ENCODE measurements at regions not wholly inside any gene's neighbourhood (a gene's known extent, or its start where the extent isn't known, plus 50 kb on each side); places are given as distances from the start of the nearest gene placed in this dataset.

GRCh38 chr10:59575269-59575668, 134.4 kb downstream of the SLC16A9 start:
- DNase-seq (ENCODE audit: low read depth): no peak
- H3K4me3 ChIP-seq (ENCODE audit: low read depth, low read length): no peak overlapping the region
- TF ChIP-seq, protein P1, sequence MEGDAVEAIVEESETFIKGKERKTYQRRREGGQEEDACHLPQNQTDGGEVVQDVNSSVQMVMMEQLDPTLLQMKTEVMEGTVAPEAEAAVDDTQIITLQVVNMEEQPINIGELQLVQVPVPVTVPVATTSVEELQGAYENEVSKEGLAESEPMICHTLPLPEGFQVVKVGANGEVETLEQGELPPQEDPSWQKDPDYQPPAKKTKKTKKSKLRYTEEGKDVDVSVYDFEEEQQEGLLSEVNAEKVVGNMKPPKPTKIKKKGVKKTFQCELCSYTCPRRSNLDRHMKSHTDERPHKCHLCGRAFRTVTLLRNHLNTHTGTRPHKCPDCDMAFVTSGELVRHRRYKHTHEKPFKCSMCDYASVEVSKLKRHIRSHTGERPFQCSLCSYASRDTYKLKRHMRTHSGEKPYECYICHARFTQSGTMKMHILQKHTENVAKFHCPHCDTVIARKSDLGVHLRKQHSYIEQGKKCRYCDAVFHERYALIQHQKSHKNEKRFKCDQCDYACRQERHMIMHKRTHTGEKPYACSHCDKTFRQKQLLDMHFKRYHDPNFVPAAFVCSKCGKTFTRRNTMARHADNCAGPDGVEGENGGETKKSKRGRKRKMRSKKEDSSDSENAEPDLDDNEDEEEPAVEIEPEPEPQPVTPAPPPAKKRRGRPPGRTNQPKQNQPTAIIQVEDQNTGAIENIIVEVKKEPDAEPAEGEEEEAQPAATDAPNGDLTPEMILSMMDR (IDR thresholded peaks at IDR 0.05; ENCODE audit: insufficient read depth, low read depth, low read length, missing control alignments): no peak

DNA sequence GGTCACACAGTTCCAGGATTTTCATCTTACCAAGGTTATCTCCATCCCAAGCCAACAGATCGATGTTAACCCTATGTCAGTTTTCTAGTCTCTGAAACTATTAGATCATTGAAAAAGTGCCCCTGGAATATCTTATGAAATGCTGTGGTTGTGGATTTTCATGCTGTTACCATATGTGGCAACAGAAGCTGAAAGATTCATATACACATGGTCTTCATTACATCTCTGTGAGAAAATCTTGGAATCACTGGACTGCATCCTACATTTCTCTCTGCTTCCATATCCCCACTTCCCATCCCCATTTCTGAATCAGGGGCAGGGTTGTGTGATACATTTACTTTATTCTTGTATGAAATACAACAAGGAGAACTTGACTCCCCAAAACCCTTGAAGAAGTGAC, 146.1 kb downstream of the SLC16A9 start:
- TF ChIP-seq, protein P1 (IDR thresholded peaks at IDR 0.05; ENCODE audit: insufficient read depth, low read depth, low read length, missing control alignments): no peak
- H3K4me3 ChIP-seq (ENCODE audit: low read depth, low read length): no peak overlapping the region
- no peak for DNase-seq (ENCODE audit: low read depth)

- DNase-seq (ENCODE audit: low read depth): no peak
- H3K4me3 ChIP-seq (ENCODE audit: low read depth, low read length): no peak overlapping the region
- TF ChIP-seq, protein P1 (IDR thresholded peaks at IDR 0.05; ENCODE audit: insufficient read depth, low read depth, low read length, missing control alignments): no peak
These were observed 147.5 kb downstream of the SLC16A9 start for GRCh38 chr10:59562126-59562525.

GRCh38 chr10:59561477-59562121, 148.1 kb downstream of the SLC16A9 start:
- TF ChIP-seq, protein P1 (IDR thresholded peaks at IDR 0.05; ENCODE audit: insufficient read depth, low read depth, low read length, missing control alignments): no peak
- no peak for DNase-seq (ENCODE audit: low read depth)

GRCh38 chr10:59560990-59561389, 148.7 kb downstream of the SLC16A9 start:
- TF ChIP-seq, protein P1 (IDR thresholded peaks at IDR 0.05; ENCODE audit: insufficient read depth, low read depth, low read length, missing control alignments): no peak
- no peak for DNase-seq (ENCODE audit: low read depth)
- H3K4me3 ChIP-seq (ENCODE audit: low read depth, low read length): no peak overlapping the region

More at GRCh38 chr10:59561477-59562121, 148.1 kb downstream of the SLC16A9 start:
- H3K4me3 ChIP-seq (ENCODE audit: low read depth, low read length): no peak overlapping the region

DNA sequence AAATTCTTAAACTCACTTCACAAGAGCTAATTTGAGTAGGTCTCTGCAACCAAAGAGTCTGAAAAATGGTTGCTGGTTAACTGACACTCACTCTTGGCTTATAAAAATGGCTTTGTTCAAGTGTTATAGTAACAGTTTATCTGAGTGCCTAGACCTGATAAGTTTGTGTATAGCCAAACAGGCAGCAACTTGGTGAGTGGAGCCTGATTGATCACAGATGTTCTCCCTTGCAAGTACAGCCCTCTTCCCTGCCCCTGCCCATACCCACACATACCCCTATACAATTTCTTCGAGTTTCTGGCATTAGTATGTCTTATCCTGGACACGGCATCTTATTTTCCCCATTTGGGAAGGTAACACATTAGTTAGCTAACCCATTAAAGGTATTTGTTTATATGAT, 149.5 kb downstream of the SLC16A9 start:
- no peak overlapping the region for H3K4me3 ChIP-seq (ENCODE audit: low read depth, low read length)
- DNase-seq (ENCODE audit: low read depth): no peak
- TF ChIP-seq, protein P1 (IDR thresholded peaks at IDR 0.05; ENCODE audit: insufficient read depth, low read depth, low read length, missing control alignments): no peak

DNA sequence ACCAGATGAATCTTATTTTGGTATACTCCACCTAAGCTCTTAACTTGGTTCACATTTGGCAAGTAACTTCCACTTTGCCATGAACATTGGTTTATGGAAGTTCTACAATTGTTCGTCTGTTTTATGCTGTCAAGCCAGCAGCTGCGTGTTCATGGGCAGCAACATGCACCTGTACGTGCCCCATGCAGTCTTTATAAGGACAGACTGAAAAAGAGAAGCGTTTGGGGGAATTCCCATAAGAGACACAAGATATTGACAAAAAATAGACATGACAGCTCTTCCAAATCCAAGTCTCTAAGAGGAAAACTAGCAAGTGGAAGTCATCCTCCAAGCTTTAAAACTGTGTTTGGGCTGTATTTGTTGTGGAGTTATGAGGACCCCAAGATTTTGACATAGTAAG, 151.6 kb downstream of the SLC16A9 start:
- TF ChIP-seq, protein P1 (IDR thresholded peaks at IDR 0.05; ENCODE audit: insufficient read depth, low read depth, low read length, missing control alignments): no peak
- DNase-seq (ENCODE audit: low read depth): no peak

More for the DNA sequence above, 151.6 kb downstream of the SLC16A9 start:
- H3K4me3 ChIP-seq (ENCODE audit: low read depth, low read length): no peak overlapping the region

Measured in GM12865 (cell line).